ENCODE measurements at regions not wholly inside any gene's neighbourhood (a gene's known extent, or its start where the extent isn't known, plus 50 kb on each side); places are given as distances from the start of the nearest gene placed in this dataset.

DNA sequence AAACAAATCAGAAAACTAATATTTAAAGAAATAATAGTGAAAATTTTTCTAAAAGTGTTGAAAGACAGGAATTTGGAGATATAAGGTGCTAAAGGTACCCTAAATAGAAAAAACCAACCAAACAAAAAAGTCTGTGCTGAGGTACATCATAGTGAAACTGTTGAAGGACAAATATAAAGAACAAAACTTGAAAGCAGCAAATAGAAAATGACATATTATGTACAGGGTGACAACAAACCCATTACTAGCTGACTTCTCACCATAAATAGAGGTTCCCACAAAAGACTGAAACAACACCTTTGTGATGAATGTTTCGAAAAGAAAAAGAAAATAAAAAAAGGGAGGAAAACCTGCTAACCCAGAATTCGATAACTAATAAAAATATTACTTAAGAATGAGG is 502.5 kb upstream of the NECTIN3 start:
- TF ChIP-seq POLR2AphosphoS5 (IDR thresholded peaks at IDR 0.05; ENCODE audit: low read depth, low read length) = no peak
- no peak for TF ChIP-seq POLR2A (IDR thresholded peaks at IDR 0.05; ENCODE audit: low read depth, low read length)

All from GM12892 (cell line).